VCaP (cell line): ENCODE measurements at regions not wholly inside any gene's neighbourhood (a gene's known extent, or its start where the extent isn't known, plus 50 kb on each side); places are given as distances from the start of the nearest gene placed in this dataset.

Experiments used
- H3K27ac ChIP-seq: fragments of 450-650 bp; 2 replicates; pipeline ENCODE4 v1.5.1; 2017
- TF ChIP-seq, protein P1 (sequence below): fragments of 450-650 bp; conservative IDR thresholded peaks from 2 replicates; pipeline ENCODE4 v1.5.1; 2017; ENCODE audit warnings: mild to moderate bottlenecking, moderate library complexity

GRCh38 chr18:10188971-10189810, 265.2 kb upstream of the APCDD1 start:
- TF ChIP-seq, protein P1, sequence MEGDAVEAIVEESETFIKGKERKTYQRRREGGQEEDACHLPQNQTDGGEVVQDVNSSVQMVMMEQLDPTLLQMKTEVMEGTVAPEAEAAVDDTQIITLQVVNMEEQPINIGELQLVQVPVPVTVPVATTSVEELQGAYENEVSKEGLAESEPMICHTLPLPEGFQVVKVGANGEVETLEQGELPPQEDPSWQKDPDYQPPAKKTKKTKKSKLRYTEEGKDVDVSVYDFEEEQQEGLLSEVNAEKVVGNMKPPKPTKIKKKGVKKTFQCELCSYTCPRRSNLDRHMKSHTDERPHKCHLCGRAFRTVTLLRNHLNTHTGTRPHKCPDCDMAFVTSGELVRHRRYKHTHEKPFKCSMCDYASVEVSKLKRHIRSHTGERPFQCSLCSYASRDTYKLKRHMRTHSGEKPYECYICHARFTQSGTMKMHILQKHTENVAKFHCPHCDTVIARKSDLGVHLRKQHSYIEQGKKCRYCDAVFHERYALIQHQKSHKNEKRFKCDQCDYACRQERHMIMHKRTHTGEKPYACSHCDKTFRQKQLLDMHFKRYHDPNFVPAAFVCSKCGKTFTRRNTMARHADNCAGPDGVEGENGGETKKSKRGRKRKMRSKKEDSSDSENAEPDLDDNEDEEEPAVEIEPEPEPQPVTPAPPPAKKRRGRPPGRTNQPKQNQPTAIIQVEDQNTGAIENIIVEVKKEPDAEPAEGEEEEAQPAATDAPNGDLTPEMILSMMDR: no peak
- H3K27ac ChIP-seq: 0 out of 2 replicates have a peak overlapping the region, but pooled peaks have one; percentile 10

DNA sequence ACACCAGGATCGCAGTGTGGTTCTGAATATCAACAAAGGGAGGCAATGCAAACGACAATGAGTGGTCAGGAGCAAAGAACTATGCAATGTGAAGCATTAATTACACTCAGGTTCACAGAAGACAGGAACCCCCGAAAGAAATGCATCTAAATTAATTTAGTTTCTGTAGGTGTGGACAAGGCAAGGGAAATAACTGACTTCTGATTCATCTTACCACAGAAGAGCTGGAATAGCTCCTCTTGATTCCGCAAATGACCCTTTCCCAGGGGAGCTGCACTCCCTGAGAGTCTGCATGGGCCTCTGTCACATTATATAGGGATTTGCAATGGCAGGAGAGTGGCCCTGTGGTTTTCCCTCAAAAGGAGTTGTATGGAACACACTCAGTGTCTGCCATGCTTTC, 263.9 kb upstream of the APCDD1 start:
- TF ChIP-seq, protein P1: no peak

DNA sequence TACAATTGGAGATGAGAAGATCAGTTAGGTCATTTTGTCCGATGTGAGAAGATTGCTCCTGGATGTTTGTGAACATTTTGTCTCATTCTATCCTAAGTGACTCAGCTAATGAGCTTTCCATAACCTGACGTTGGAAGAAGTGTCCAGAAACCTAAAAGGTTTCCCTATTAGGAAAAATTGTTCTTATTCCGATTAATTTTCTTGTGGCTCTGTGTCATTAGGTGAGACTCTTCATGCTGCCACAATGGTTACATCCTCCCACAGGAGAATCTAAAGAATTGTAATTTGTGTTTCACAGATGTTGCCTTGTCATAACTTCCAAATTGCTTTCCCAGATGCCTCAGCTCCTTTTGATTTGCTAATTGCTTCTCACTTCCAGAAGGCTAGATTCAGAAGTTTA, 261.0 kb upstream of the APCDD1 start:
- TF ChIP-seq, protein P1: no peak
- H3K27ac ChIP-seq: no peak overlapping the region

More for the DNA sequence above, 263.9 kb upstream of the APCDD1 start:
- no peak overlapping the region for H3K27ac ChIP-seq

DNA sequence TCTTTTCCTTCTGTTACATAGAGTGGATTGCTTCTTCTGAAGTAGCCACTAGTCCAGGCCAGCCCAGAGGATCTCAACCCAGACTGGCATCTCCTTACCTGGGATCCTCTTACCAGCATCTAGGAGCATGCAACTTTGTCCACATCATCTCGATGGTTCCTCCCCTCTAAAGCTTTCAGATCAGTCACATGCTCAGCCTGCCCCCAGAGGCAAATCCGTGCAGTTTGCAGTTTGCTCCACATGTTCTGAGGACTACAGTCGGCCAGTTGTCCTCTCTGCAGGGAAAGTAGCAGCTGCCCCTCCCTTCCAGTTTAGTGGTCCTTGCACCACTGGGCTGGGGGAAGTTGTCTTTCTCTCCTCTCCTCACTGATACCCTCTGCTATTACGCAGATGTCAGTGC, 259.8 kb upstream of the APCDD1 start:
- TF ChIP-seq, protein P1: no peak
- no peak overlapping the region for H3K27ac ChIP-seq

DNA sequence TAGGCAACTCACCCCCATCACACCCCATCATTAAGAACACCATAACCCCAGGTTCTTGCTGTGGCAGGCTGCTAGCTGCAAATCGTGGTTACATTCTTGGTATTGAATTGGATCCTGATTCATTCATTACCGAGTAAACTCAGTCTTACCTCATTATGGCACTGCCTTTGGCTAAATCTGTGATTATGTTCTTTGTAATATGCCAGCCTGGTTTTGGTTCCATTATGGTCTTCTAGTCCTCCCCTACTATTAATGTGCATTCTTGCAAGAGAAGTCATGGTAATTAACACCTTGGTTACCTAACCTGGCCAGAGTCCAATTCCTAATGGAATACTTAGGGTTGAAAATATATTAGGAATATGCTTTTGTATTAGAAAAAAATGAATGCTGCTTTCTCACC, 258.9 kb upstream of the APCDD1 start:
- no peak overlapping the region for H3K27ac ChIP-seq
- TF ChIP-seq, protein P1: no peak

DNA sequence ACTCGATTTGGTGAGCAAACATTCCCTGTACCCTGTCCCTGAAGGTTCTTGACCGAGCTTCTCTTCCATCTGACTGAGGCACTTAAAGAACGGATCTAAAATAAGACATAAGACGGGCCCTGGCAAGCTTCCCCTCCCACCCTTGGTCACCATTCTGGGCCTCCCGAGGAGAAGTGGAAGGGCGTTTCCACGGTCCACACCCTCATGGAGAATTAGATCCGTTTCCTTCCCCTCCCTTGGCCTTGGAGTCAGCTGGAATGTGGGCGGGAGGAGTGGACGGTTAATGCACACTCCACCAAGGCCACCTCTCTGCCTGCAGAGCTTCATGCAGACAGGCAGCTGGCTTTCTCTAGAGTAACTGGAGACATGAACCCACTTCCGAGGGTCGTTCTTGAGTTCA, 257.3 kb upstream of the APCDD1 start:
- TF ChIP-seq, protein P1: no peak
- no peak overlapping the region for H3K27ac ChIP-seq

GRCh38 chr18:10201226-10201625, 253.2 kb upstream of the APCDD1 start:
- TF ChIP-seq, protein P1: no peak
- no peak overlapping the region for H3K27ac ChIP-seq
